ENCODE measurements at regions not wholly inside any gene's neighbourhood (a gene's known extent, or its start where the extent isn't known, plus 50 kb on each side); places are given as distances from the start of the nearest gene placed in this dataset.
"Not testable (repeated sequence)": the region's sequence is repeated elsewhere in the genome, so short reads cannot be mapped to it uniquely, and the experiment has no call there.

GRCh38 chr11:71183878-71184277 is 68.5 kb downstream of the SHANK2 start:
- in situ Hi-C loops (cut with HindIII; ENCODE audit: low sequenced_read_pairs) = no loop called here

- in situ Hi-C loops (cut with HindIII; ENCODE audit: low sequenced_read_pairs) = no loop called here
Observed at GRCh38 chr11:71182791-71183677, 69.3 kb downstream of the SHANK2 start.

DNA sequence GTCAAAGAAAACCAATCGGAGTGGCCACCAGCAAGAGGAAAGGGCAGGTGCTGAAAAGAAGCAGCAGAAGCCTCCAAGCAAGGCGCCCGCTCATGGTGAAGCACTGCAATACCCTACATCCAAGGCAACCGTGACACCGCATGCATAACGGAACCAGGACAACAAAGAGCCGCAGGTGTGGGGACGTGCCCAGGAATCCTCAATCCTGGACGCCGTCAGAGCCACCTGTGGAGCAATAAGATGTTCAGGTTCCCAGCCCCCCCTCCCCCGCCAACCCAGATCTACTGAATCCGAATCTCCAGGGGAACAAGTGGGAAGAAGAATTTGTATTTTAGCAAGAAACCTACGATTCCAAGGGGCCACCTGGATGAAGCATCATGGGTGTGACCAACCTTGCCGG is 70.8 kb downstream of the SHANK2 start:
- in situ Hi-C loops (cut with HindIII; ENCODE audit: low sequenced_read_pairs) = no loop called here

GRCh38 chr11:71180694-71181470 is 71.5 kb downstream of the SHANK2 start:
- in situ Hi-C loops (cut with HindIII; ENCODE audit: low sequenced_read_pairs) = no loop called here

DNA sequence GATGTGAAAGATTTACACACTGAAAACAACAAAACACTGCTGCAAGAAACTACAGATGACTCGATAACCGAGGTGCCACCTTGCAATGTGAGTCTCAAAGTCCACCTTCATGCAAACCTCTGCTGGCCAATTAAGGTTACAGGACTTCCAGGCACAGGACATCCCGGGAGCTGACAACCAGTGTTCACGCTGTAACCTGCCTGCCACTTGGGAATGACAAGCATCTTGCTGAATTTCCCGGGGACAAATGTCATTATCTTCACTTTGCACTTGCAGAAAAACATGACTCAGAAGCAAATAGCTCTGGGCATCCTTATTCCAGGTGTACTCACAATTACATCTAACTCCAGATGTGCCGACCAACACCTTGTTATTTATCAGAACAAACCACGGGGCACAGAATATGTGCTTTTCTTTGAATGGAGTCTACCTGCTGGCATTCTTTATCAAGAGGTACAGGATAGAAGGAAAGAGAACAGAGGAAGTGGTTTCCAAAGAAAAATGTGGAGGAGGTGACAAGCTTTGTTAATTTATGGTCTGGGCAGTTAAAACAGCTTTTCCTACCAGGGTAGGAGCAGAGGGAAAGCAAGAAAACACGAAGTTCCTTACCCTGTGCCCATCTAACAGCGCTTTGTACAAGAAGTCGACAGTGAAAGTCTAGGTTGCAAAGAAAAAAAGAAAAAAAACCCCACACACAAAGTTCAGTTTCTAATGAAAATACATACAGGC is 72.3 kb downstream of the SHANK2 start:
- in situ Hi-C loops (cut with HindIII; ENCODE audit: low sequenced_read_pairs) = no loop called here

GRCh38 chr11:71178076-71178475 is 74.3 kb downstream of the SHANK2 start:
- in situ Hi-C loops (cut with HindIII; ENCODE audit: low sequenced_read_pairs) = no loop called here

GRCh38 chr11:71176812-71177211 is 75.6 kb downstream of the SHANK2 start:
- in situ Hi-C loops (cut with HindIII; ENCODE audit: low sequenced_read_pairs) = no loop called here

DNA sequence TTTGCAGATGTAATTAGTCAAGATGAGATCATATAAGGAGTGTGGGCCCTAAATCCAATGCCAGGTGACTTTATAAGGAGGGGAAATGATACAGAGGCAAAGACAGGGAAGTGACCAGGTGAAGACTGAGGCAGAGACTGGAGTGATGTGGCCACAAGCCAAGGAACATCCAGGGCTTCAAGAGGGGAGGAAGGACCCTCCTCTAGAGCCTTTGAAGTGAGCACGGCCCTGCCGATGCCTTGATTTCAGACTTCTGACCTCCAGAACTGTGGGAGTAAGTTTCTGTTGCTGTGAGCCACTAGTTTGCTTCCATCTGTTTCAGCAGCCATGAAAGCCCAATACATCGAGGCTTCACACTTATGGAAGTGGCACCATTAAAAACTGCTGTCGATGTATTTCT is 78.7 kb downstream of the SHANK2 start:
- in situ Hi-C loops (cut with HindIII; ENCODE audit: low sequenced_read_pairs) = no loop called here

GRCh38 chr11:71172680-71173079 is 79.7 kb downstream of the SHANK2 start:
- in situ Hi-C loops (cut with HindIII; ENCODE audit: low sequenced_read_pairs) = no loop called here

DNA sequence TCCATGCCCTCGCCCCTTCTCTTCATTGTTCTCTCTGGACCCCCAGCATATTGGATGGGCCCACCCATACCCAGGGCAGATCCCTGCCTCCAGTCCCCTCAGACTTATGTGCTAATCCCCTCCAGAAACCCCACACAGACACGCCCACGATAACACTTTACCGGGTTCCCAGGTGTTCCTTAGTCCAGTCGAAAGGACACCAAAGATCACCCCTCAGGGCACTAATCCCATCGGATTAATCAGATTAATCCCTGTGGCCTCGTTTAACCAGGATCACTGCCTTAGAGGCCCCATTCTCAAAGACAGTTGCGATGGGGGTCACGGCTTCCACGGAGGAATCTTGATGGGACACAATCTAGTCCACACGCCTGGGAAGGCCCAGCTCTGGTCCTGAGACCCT is 80.8 kb downstream of the SHANK2 start:
- in situ Hi-C loops (cut with HindIII; ENCODE audit: low sequenced_read_pairs) = no loop called here

- in situ Hi-C loops (cut with HindIII; ENCODE audit: low sequenced_read_pairs) = no loop called here
Observed at GRCh38 chr11:71170624-71171423, 81.6 kb downstream of the SHANK2 start.

GRCh38 chr11:71169313-71169712 is 83.1 kb downstream of the SHANK2 start:
- in situ Hi-C loops (cut with HindIII; ENCODE audit: low sequenced_read_pairs) = no loop called here

- in situ Hi-C loops (cut with HindIII; ENCODE audit: low sequenced_read_pairs) = not testable (repeated sequence)
Observed at GRCh38 chr11:71167814-71168213, 84.6 kb downstream of the SHANK2 start.

- in situ Hi-C loops (cut with HindIII; ENCODE audit: low sequenced_read_pairs) = no loop called here
Observed at GRCh38 chr11:71165771-71166170, 86.6 kb downstream of the SHANK2 start.

GRCh38 chr11:71164621-71165020 is 87.8 kb downstream of the SHANK2 start:
- in situ Hi-C loops (cut with HindIII; ENCODE audit: low sequenced_read_pairs) = no loop called here

DNA sequence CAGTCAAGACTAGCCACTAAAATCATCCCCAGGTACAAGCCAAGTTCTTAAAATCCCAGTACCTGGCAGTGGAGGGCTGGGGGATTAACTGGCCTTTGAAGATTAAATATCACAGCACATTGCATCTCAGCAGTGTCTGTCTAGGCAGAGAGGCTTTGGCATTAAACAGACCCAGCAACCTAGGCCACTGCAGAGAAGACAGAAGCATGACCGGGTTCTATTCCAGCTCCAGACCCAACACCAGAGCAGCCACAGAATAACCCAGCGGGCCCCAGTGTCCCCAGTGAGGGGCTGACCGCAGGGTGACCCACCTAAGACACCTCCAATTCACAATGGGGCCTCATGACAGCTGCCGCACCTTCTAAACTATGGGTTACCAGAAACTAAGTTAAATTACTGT is 88.2 kb downstream of the SHANK2 start:
- in situ Hi-C loops (cut with HindIII; ENCODE audit: low sequenced_read_pairs) = no loop called here

DNA sequence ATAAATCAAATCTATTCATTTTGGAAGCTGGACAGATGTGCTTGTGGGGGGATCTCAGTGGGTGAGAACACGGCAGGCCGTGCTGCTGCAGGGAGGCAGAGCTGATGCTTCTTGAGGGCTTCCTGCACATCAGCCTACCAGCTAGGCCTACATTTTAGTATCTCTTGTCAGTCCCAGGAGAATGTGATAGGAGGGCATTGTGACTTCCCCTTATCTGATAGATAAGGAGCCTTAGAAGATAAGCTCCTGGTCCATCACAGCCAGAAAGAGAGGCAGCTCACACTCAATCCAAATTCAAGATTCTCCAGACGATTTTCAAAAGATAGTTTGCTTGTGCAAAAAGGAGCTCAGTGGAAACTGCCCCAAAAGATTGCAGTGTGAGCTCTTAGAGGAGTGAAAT is 89.0 kb downstream of the SHANK2 start:
- in situ Hi-C loops (cut with HindIII; ENCODE audit: low sequenced_read_pairs) = no loop called here

DNA sequence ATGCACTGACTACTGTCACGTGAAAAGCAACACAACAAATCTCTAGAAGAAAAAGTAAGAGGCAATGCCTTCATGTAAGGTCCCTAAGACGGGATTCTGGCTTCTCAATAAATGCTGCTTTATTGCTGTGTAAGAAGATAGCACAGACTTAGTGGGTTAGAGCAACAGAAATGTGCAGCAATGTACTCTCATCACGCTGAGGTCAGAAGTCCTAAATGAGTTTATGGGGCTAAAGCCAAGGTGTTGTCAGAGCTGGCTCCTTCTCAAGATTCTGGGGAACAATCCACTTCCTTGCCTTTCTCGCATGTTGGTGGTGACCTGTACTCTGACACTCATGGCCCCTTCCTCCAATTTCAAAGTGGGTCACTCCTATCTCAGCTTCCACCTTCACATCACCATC is 93.4 kb downstream of the SHANK2 start:
- in situ Hi-C loops (cut with HindIII; ENCODE audit: low sequenced_read_pairs) = no loop called here

- in situ Hi-C loops (cut with HindIII; ENCODE audit: low sequenced_read_pairs) = not testable (repeated sequence)
Observed at GRCh38 chr11:71157676-71158075, 94.7 kb downstream of the SHANK2 start.

DNA sequence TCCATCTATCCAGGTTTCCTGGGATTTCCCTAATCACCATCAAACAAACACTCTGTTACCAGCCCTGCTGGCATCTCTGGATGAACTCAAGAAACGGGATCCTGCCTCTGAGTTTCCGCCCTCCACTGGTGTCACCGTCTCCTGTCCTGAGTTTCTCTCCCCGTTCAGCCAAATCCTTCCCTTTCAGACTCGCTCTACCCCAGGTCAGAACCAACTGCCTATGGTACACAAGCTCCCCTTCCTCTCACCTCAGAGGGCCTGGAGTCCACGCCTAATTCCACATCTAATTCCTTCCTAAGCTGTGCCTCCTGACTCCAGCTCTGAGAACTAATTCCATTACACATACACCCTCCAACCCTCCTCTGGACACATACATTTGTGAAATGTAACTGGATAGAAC is 96.1 kb downstream of the SHANK2 start:
- in situ Hi-C loops (cut with HindIII; ENCODE audit: low sequenced_read_pairs) = no loop called here

GRCh38 chr11:71155846-71156245 is 96.5 kb downstream of the SHANK2 start:
- in situ Hi-C loops (cut with HindIII; ENCODE audit: low sequenced_read_pairs) = no loop called here

Measured in endothelial cell of hepatic sinusoid (primary cell).